H4 (cell line): ENCODE measurements at regions not wholly inside any gene's neighbourhood (a gene's known extent, or its start where the extent isn't known, plus 50 kb on each side); places are given as distances from the start of the nearest gene placed in this dataset.
A peak's percentile ranks its signal among the peaks of the same experiment; 100 is the strongest.

Experiments used
- DNase-seq: peaks from one replicate; pipeline ENCODE4 v3.0.0-alpha.2; 2015; ENCODE audit warnings: low spot score

GRCh38 chr2:128726236-128726635 lies 407.6 kb upstream of the HS6ST1 start:
- DNase-seq = no peak

- DNase-seq = no peak
Measured at GRCh38 chr2:128726911-128727310, 408.2 kb upstream of the HS6ST1 start.

GRCh38 chr2:128727404-128727803 lies 408.7 kb upstream of the HS6ST1 start:
- no peak for DNase-seq

GRCh38 chr2:128727914-128728313 lies 409.2 kb upstream of the HS6ST1 start:
- peak; percentile 72 for DNase-seq

GRCh38 chr2:128729051-128729450 lies 410.4 kb upstream of the HS6ST1 start:
- no peak for DNase-seq

- no peak for DNase-seq
Measured at GRCh38 chr2:128731994-128732650, 413.5 kb upstream of the HS6ST1 start.

GRCh38 chr2:128732976-128733431 lies 414.3 kb upstream of the HS6ST1 start:
- DNase-seq = peak; percentile 65

- DNase-seq = no peak
Measured at GRCh38 chr2:128733450-128733849, 414.8 kb upstream of the HS6ST1 start.

- no peak for DNase-seq
Measured at GRCh38 chr2:128734521-128735295, 416.0 kb upstream of the HS6ST1 start.

- no peak for DNase-seq
Measured at GRCh38 chr2:128735296-128735960, 416.8 kb upstream of the HS6ST1 start.

GRCh38 chr2:128736046-128736688 lies 417.5 kb upstream of the HS6ST1 start:
- DNase-seq = no peak

- peak; percentile 46 for DNase-seq
Measured at GRCh38 chr2:128736689-128737545, 418.2 kb upstream of the HS6ST1 start.

GRCh38 chr2:128737546-128737826 lies 418.8 kb upstream of the HS6ST1 start:
- DNase-seq = no peak

GRCh38 chr2:128738446-128739110 lies 419.9 kb upstream of the HS6ST1 start:
- no peak for DNase-seq

GRCh38 chr2:128742467-128742866 lies 423.8 kb upstream of the HS6ST1 start:
- DNase-seq = no peak

GRCh38 chr2:128745946-128746345 lies 427.3 kb upstream of the HS6ST1 start:
- no peak for DNase-seq

- DNase-seq = peak; percentile 69
Measured at GRCh38 chr2:128746356-128746755, 427.7 kb upstream of the HS6ST1 start.

- DNase-seq = no peak
Measured at GRCh38 chr2:128748336-128748735, 429.7 kb upstream of the HS6ST1 start.

- DNase-seq = no peak
Measured at GRCh38 chr2:128748835-128749605, 430.4 kb upstream of the HS6ST1 start.
